Upper lobe of left lung (tissue), 6 donors: ENCODE measurements at regions not wholly inside any gene's neighbourhood (a gene's known extent, or its start where the extent isn't known, plus 50 kb on each side); places are given as distances from the start of the nearest gene placed in this dataset.

Source experiments
- ATAC-seq, 2 donors: fragments of 200-7000 bp; cut with Tn5 transposase; one replicate each; pipeline ENCODE4 v1.9.1; 2022; ENCODE audit warnings: mild to moderate bottlenecking in 2 of 2, moderate library complexity in 2 of 2; ENCODE audit not compliant: low FRiP score in 2 of 2
- DNase-seq, 2 donors: peaks; one replicate each; pipeline ENCODE4 v3.0.0-alpha.2; 2019 to 2020
- H3K27ac ChIP-seq, 4 donors: fragments of 200-600 bp; sonication (generic); one replicate each; pipeline ENCODE4 v1.5.1; 2016 to 2019
- H3K27me3 ChIP-seq, 4 donors: fragments of 200-600 bp; sonication (generic); one replicate each; pipeline ENCODE4 v1.5.1; 2017 to 2019
- H3K36me3 ChIP-seq, 4 donors: fragments of 200-600 bp; sonication (generic); one replicate each; pipeline ENCODE4 v1.5.1; 2016 to 2019
- H3K4me1 ChIP-seq, 4 donors: fragments of 200-600 bp; sonication (generic); one replicate each; pipeline ENCODE4 v1.5.1; 2018 to 2019
- H3K4me3 ChIP-seq, 4 donors: fragments of 200-600 bp; sonication (generic); one replicate each; pipeline ENCODE4 v1.5.1; 2017 to 2019; ENCODE audit warnings: mild to moderate bottlenecking in 2 of 4, moderate library complexity in 1 of 4
- H3K9me3 ChIP-seq, 4 donors: fragments of 200-600 bp; sonication (generic); one replicate each; pipeline ENCODE4 v1.5.1; 2018 to 2019
- CTCF ChIP-seq, 6 experiments: fragments of 450-650 bp in 4 of 6; fragments of 200-600 bp in 2 of 6; sonication (generic) in 2 of 6; IDR thresholded peaks; one replicate each; pipeline ENCODE4 v1.5.1; 2016 to 2019; ENCODE audit warnings: antibody characterized with exemption in 6 of 6
- EP300 ChIP-seq, 4 donors: sonication (generic); formaldehyde crosslinking; IDR thresholded peaks; one replicate each; pipeline ENCODE4 v1.5.1; 2017; ENCODE audit warnings: antibody characterized with exemption in 4 of 4, control low read depth in 2 of 4
- POLR2A ChIP-seq, 4 donors: fragments of 450-650 bp; IDR thresholded peaks; one replicate each; pipeline ENCODE4 v1.5.1; 2016 to 2017; ENCODE audit warnings: antibody characterized with exemption in 4 of 4, mild to moderate bottlenecking in 2 of 4
- POLR2AphosphoS5 ChIP-seq, 2 donors: sonication (generic); formaldehyde crosslinking; IDR thresholded peaks; one replicate each; pipeline ENCODE4 v1.5.1; 2017; ENCODE audit warnings: antibody characterized with exemption in 2 of 2
- WGBS, 2 donors: methylation state at CpG; one replicate each; pipeline ENCODE4 v1.1.5; 2017 to 2018; 5-methylcytosine and 5-hydroxymethylcytosine counted together
- donor health status: DM: no; HTN: no; CAD: no; lungs with moderate emphysema.
- donor health status: DM: no; HTN: yes; CAD: no; lungs with severe emphysema.

- no peaks in the 10 kb centered on the region for H3K9me3 ChIP-seq
- 69 to 72% methylated on average over 1 of the region's 1 CpG for WGBS, 2 donors
- DNase-seq = no peak
- no peak for ATAC-seq
- no peak overlapping the region for H3K27ac ChIP-seq
- TF ChIP-seq POLR2A (IDR thresholded peaks at IDR 0.05) = no peak
- TF ChIP-seq POLR2AphosphoS5 (IDR thresholded peaks at IDR 0.05) = no peak
- no peak for TF ChIP-seq CTCF (IDR thresholded peaks at IDR 0.05)
- no peak for TF ChIP-seq EP300 (IDR thresholded peaks at IDR 0.05)
- H3K4me3 ChIP-seq = no peak overlapping the region
- no peaks in the 10 kb centered on the region for H3K36me3 ChIP-seq
- H3K27me3 ChIP-seq = no peaks in the 10 kb centered on the region
- H3K4me1 ChIP-seq = peaks cover 1 to 12% (median 2%) of the 10 kb centered on the region in 4 donors
These were observed 596.1 kb upstream of the CITED2 start for GRCh38 chr6:139970591-139970991.

GRCh38 chr6:139967497-139967896 lies 593.0 kb upstream of the CITED2 start:
- Histone ChIP-seq H3K4me3 (no peak overlapping the region), H3K9me3 (no peaks in the 10 kb centered on the region), H3K27ac (no peak overlapping the region), H3K27me3 (no peaks in the 10 kb centered on the region), H3K4me1 (peaks cover 6 to 9% (median 9%) of the 10 kb centered on the region in 4 donors), H3K36me3 (no peaks in the 10 kb centered on the region)
- ATAC-seq (no peak), DNase-seq (no peak)
- TF ChIP-seq POLR2AphosphoS5 (IDR thresholded peaks at IDR 0.05) = no peak
- no peak for TF ChIP-seq POLR2A (IDR thresholded peaks at IDR 0.05)
- no peak for TF ChIP-seq CTCF (IDR thresholded peaks at IDR 0.05)
- TF ChIP-seq EP300 (IDR thresholded peaks at IDR 0.05) = no peak

GRCh38 chr6:139965393-139965792 lies 590.9 kb upstream of the CITED2 start:
- Histone ChIP-seq H3K9me3 (no peaks in the 10 kb centered on the region), H3K27me3 (no peaks in the 10 kb centered on the region), H3K4me1 (peaks cover 6 to 9% (median 9%) of the 10 kb centered on the region in 4 donors), H3K4me3 (no peak overlapping the region), H3K27ac (no peak overlapping the region), H3K36me3 (no peaks in the 10 kb centered on the region)
- no peak for ATAC-seq
- no peak for DNase-seq
- TF ChIP-seq POLR2AphosphoS5 (IDR thresholded peaks at IDR 0.05) = no peak
- no peak for TF ChIP-seq CTCF (IDR thresholded peaks at IDR 0.05)
- TF ChIP-seq EP300 (IDR thresholded peaks at IDR 0.05) = no peak
- TF ChIP-seq POLR2A (IDR thresholded peaks at IDR 0.05) = no peak

- Histone ChIP-seq H3K4me3 (no peak overlapping the region), H3K27me3 (no peaks in the 10 kb centered on the region), H3K36me3 (no peaks in the 10 kb centered on the region), H3K9me3 (no peaks in the 10 kb centered on the region), H3K4me1 (peaks cover 6 to 9% (median 9%) of the 10 kb centered on the region in 4 donors), H3K27ac (no peak overlapping the region)
- TF ChIP-seq CTCF (IDR thresholded peaks at IDR 0.05) (no peak), POLR2A (IDR thresholded peaks at IDR 0.05) (no peak), POLR2AphosphoS5 (IDR thresholded peaks at IDR 0.05) (no peak), EP300 (IDR thresholded peaks at IDR 0.05) (no peak)
- DNase-seq (no peak), ATAC-seq (no peak)
- WGBS, 2 donors = 66 to 68% methylated on average over 6 of the region's 6 CpGs
These were observed 590.3 kb upstream of the CITED2 start for GRCh38 chr6:139964737-139965136.

- no peak for TF ChIP-seq POLR2AphosphoS5 (IDR thresholded peaks at IDR 0.05)
- no peak for TF ChIP-seq EP300 (IDR thresholded peaks at IDR 0.05)
- no peak for TF ChIP-seq CTCF (IDR thresholded peaks at IDR 0.05)
- no peak for TF ChIP-seq POLR2A (IDR thresholded peaks at IDR 0.05)
- H3K9me3 ChIP-seq = no peaks in the 10 kb centered on the region
- ATAC-seq (no peak), DNase-seq (no peak)
- WGBS, 2 donors = 86 to 92% methylated on average over 6 of the region's 6 CpGs
- no peaks in the 10 kb centered on the region for H3K27me3 ChIP-seq
- no peak overlapping the region for H3K27ac ChIP-seq
- H3K4me3 ChIP-seq = no peak overlapping the region
- H3K4me1 ChIP-seq = peaks cover 6 to 9% (median 9%) of the 10 kb centered on the region in 4 donors
- no peaks in the 10 kb centered on the region for H3K36me3 ChIP-seq
These were observed 588.4 kb upstream of the CITED2 start for GRCh38 chr6:139962654-139963347.
